Astrocyte (in vitro differentiated cells and primary cell): ENCODE measurements at regions not wholly inside any gene's neighbourhood (a gene's known extent, or its start where the extent isn't known, plus 50 kb on each side); places are given as distances from the start of the nearest gene placed in this dataset.

Experiments
- DNase-seq: peaks from one replicate; pipeline ENCODE4 v3.0.0-alpha.2; 2010; ENCODE audit warnings: low read depth
- FAIRE-seq: peaks from 2 replicates; lab custom pipeline; 2011; peaks lifted over from hg19 to GRCh38; lab: Jason Lieb, UNC
- H2AFZ ChIP-seq: 2 replicates; pipeline ENCODE4 v1.6.0; 2012; ENCODE audit warnings: low read depth, low read length, inconsistent platforms
- H3K27ac ChIP-seq: 2 replicates; pipeline ENCODE4 v1.5.1; 2011; ENCODE audit warnings: low read depth, low read length, inconsistent platforms
- H3K27me3 ChIP-seq: 2 replicates; pipeline ENCODE4 v1.6.0; 2011; ENCODE audit warnings: low read length, inconsistent platforms; ENCODE audit not compliant: insufficient read depth
- H3K36me3 ChIP-seq: 2 replicates; pipeline ENCODE4 v1.5.1; 2011; ENCODE audit warnings: low read length, inconsistent platforms; ENCODE audit not compliant: insufficient read depth
- H3K4me1 ChIP-seq: 2 replicates; pipeline ENCODE4 v1.5.1; 2011; ENCODE audit warnings: low read length, inconsistent platforms; ENCODE audit not compliant: insufficient read depth
- H3K4me2 ChIP-seq: 2 replicates; pipeline ENCODE4 v1.6.0; 2012; ENCODE audit warnings: low read length, inconsistent platforms
- H3K4me3 ChIP-seq: 2 replicates; pipeline ENCODE4 v1.5.1; 2011; ENCODE audit warnings: low read depth, mild to moderate bottlenecking, low read length, inconsistent platforms; ENCODE audit not compliant: insufficient read depth
- H3K79me2 ChIP-seq: 2 replicates; pipeline ENCODE4 v1.6.0; 2012; ENCODE audit warnings: mild to moderate bottlenecking, low read length, inconsistent platforms; ENCODE audit not compliant: insufficient read depth
- H3K9ac ChIP-seq: 2 replicates; pipeline ENCODE4 v1.6.0; 2012; ENCODE audit warnings: mild to moderate bottlenecking, low read length, inconsistent platforms
- H3K9me3 ChIP-seq: 2 replicates; pipeline ENCODE4 v1.5.1; 2012; ENCODE audit warnings: low read depth, mild to moderate bottlenecking, low read length, inconsistent platforms; ENCODE audit not compliant: insufficient read depth
- H4K20me1 ChIP-seq: 2 replicates; pipeline ENCODE4 v1.6.0; 2012; ENCODE audit warnings: low read length, inconsistent platforms; ENCODE audit not compliant: insufficient read depth
- H3K27ac Mint-ChIP-seq: one replicate; pipeline ENCODE4 v1.8.0; 2021; ENCODE audit warnings: mild to moderate bottlenecking, mixed read lengths; ENCODE audit not compliant: unreplicated experiment
- H3K27me3 Mint-ChIP-seq: one replicate; pipeline ENCODE4 v1.8.0; 2021; ENCODE audit warnings: low read depth, mixed read lengths; ENCODE audit not compliant: unreplicated experiment
- H3K36me3 Mint-ChIP-seq: one replicate; pipeline ENCODE4 v1.8.0; 2021; ENCODE audit warnings: low read depth, mixed read lengths; ENCODE audit not compliant: unreplicated experiment
- H3K4me1 Mint-ChIP-seq: one replicate; pipeline ENCODE4 v1.8.0; 2021; ENCODE audit warnings: low read depth, mixed read lengths; ENCODE audit not compliant: unreplicated experiment
- H3K4me3 Mint-ChIP-seq: one replicate; pipeline ENCODE4 v1.8.0; 2021; ENCODE audit warnings: mild to moderate bottlenecking, moderate library complexity, mixed read lengths; ENCODE audit not compliant: unreplicated experiment
- H3K9me3 Mint-ChIP-seq: one replicate; pipeline ENCODE4 v1.8.0; 2021; ENCODE audit warnings: mild to moderate bottlenecking, mixed read lengths; ENCODE audit not compliant: unreplicated experiment
- EZH2 ChIP-seq: IDR thresholded peaks from 2 replicates; pipeline ENCODE4 v1.6.1; 2012; ENCODE audit warnings: mild to moderate bottlenecking, low read length, inconsistent platforms; ENCODE audit not compliant: insufficient read depth
- TF ChIP-seq, protein P1 (sequence below): IDR thresholded peaks from 2 replicates; pipeline ENCODE4 v1.5.1; 2011; ENCODE audit warnings: low read depth, mild to moderate bottlenecking, inconsistent platforms, low read length, moderate library complexity; ENCODE audit not compliant: insufficient read depth

DNA sequence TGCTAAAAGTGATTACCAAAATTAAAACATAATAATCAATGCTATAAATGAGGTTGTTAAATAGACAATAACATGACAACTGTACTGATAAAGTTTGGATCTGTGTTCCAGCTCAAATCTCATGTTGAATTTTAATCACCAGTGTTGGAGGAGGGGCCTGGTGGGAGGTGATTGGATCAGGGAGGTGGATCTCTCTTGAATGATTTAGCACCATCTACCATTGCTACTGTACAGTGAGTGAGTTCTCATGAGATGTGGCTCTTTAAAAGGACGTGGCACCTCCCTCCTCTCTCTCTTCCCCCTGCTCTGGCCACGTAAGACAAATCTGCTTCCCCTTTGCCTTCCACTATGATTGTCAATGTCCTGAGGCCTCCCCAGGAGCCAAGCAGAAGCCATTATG is 77.5 kb downstream of the HTR5A start:
- Histone ChIP-seq H3K9ac (no peak overlapping the region), H4K20me1 (no peaks in the 10 kb centered on the region), H3K4me1 (no peaks in the 10 kb centered on the region), H2AFZ (no peak overlapping the region), H3K9me3 (no peaks in the 10 kb centered on the region), H3K36me3 (no peaks in the 10 kb centered on the region), H3K4me2 (no peak overlapping the region), H3K79me2 (no peaks in the 10 kb centered on the region), H3K27me3 (no peaks in the 10 kb centered on the region), H3K27ac (no peak overlapping the region), H3K4me3 (no peak overlapping the region)
- Mint-ChIP-seq H3K27me3 (peaks cover 24% of the 10 kb centered on the region), H3K36me3 (no peaks in the 10 kb centered on the region), H3K4me1 (no peaks in the 10 kb centered on the region), H3K4me3 (no peak overlapping the region), H3K27ac (no peak overlapping the region), H3K9me3 (peaks cover 15% of the 10 kb centered on the region)
- DNase-seq, result no peak
- no peak for FAIRE-seq
- TF ChIP-seq, protein P1, sequence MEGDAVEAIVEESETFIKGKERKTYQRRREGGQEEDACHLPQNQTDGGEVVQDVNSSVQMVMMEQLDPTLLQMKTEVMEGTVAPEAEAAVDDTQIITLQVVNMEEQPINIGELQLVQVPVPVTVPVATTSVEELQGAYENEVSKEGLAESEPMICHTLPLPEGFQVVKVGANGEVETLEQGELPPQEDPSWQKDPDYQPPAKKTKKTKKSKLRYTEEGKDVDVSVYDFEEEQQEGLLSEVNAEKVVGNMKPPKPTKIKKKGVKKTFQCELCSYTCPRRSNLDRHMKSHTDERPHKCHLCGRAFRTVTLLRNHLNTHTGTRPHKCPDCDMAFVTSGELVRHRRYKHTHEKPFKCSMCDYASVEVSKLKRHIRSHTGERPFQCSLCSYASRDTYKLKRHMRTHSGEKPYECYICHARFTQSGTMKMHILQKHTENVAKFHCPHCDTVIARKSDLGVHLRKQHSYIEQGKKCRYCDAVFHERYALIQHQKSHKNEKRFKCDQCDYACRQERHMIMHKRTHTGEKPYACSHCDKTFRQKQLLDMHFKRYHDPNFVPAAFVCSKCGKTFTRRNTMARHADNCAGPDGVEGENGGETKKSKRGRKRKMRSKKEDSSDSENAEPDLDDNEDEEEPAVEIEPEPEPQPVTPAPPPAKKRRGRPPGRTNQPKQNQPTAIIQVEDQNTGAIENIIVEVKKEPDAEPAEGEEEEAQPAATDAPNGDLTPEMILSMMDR, result no peak
- no peak for TF ChIP-seq EZH2

DNA sequence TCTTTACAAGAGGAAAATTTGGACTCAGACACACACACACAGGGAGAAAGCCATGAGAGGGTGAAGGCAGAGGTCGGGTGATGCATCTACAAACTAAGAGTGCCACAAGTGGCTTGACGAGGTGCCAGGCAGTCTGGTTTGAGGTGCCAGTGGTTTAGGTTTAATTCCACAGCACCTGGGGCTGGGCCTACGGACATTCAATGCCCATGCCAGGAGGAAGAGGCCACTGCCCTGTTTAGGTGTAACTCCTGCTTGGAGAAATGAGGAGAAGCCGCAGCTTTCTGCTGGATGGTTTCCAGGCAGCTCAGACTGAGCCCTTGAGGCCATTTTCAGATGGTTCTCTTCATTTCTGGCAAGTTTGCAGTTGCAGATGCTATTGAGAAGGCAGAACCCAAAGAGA is 83.6 kb downstream of the HTR5A start:
- TF ChIP-seq, protein P1, result no peak
- TF ChIP-seq EZH2, result no peak
- FAIRE-seq (no peak), DNase-seq (no peak)
- H3K27ac Mint-ChIP-seq, result no peak overlapping the region
- H2AFZ ChIP-seq, result no peak overlapping the region
- no peaks in the 10 kb centered on the region for H3K9me3 ChIP-seq
- H3K9ac ChIP-seq, result no peak overlapping the region
- H3K27me3 Mint-ChIP-seq, result peaks cover 10% of the 10 kb centered on the region
- H3K4me1 ChIP-seq, result no peaks in the 10 kb centered on the region
- H3K4me3 Mint-ChIP-seq, result no peak overlapping the region
- no peaks in the 10 kb centered on the region for H3K27me3 ChIP-seq
- no peaks in the 10 kb centered on the region for H4K20me1 ChIP-seq
- H3K9me3 Mint-ChIP-seq, result peaks cover 17% of the 10 kb centered on the region
- no peaks in the 10 kb centered on the region for H3K4me1 Mint-ChIP-seq
- no peak overlapping the region for H3K27ac ChIP-seq
- H3K4me3 ChIP-seq, result no peak overlapping the region
- H3K36me3 Mint-ChIP-seq, result no peaks in the 10 kb centered on the region
- no peaks in the 10 kb centered on the region for H3K79me2 ChIP-seq
- no peaks in the 10 kb centered on the region for H3K36me3 ChIP-seq
- no peak overlapping the region for H3K4me2 ChIP-seq

DNA sequence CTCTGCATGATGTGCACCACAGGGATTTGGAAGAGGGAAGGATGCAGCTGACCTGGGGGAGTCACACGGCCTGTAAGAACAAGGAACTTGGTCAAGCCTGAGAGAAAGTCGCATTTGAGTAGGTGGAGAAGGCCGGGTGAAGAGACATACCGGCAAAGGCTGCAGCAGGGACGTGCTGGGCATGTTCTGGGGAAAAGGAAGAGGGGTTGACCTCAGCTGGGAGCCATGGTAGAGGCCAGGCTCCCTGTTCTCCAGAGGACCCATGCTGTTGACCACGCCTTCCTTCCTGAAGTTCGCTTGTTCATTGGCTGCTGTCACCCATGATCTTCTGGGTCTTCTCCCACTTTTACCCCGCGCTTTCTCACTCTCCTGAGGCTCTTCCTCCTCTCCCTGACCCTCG is 84.5 kb downstream of the HTR5A start:
- no peaks in the 10 kb centered on the region for H4K20me1 ChIP-seq
- Mint-ChIP-seq H3K27ac (no peak overlapping the region), H3K9me3 (peaks cover 19% of the 10 kb centered on the region), H3K4me1 (no peaks in the 10 kb centered on the region), H3K27me3 (peaks cover 10% of the 10 kb centered on the region), H3K36me3 (no peaks in the 10 kb centered on the region), H3K4me3 (no peak overlapping the region)
- no peak overlapping the region for H2AFZ ChIP-seq
- no peak for TF ChIP-seq EZH2
- TF ChIP-seq, protein P1, result no peak
- FAIRE-seq (no peak), DNase-seq (no peak)
- no peaks in the 10 kb centered on the region for H3K36me3 ChIP-seq
- H3K4me3 ChIP-seq, result no peak overlapping the region
- H3K9me3 ChIP-seq, result no peaks in the 10 kb centered on the region
- H3K27ac ChIP-seq, result no peak overlapping the region
- no peaks in the 10 kb centered on the region for H3K27me3 ChIP-seq
- no peak overlapping the region for H3K4me2 ChIP-seq
- no peak overlapping the region for H3K9ac ChIP-seq
- H3K79me2 ChIP-seq, result no peaks in the 10 kb centered on the region
- no peaks in the 10 kb centered on the region for H3K4me1 ChIP-seq
